ENCODE measurements at regions not wholly inside any gene's neighbourhood (a gene's known extent, or its start where the extent isn't known, plus 50 kb on each side); places are given as distances from the start of the nearest gene placed in this dataset.

- TF ChIP-seq CTCF (IDR thresholded peaks at IDR 0.05) (no peak), POLR2AphosphoS5 (IDR thresholded peaks at IDR 0.05; ENCODE audit: low read depth, low read length) (no peak)
Observed at GRCh38 chr16:74160759-74161158, 135.9 kb upstream of the PSMD7 start.

All from Panc1 (cell line).